ENCODE measurements at regions not wholly inside any gene's neighbourhood (a gene's known extent, or its start where the extent isn't known, plus 50 kb on each side); places are given as distances from the start of the nearest gene placed in this dataset.

DNA sequence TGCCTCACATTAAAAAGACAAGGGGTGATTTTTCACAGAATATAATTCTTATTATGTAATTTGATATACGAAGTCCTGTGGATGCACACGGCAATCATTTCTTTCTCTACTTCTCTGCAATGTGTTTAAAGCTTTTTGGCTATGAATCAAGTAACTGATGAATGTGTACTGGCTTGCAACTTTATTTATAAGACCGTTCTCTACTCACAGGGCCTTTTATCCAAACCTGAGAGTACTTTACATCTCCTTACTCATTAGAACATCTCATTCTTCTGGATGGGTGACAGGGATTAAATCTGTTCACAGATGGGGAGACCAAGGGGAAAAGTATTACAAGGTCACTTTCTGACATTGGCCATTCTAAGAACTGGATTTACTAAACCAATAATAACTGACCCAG, 215.8 kb upstream of the DIO2 start:
- H3K36me3 ChIP-seq (replicated peaks in 1 of 2; ENCODE audit: control insufficient read depth in 1 of 2, insufficient read depth in 2 of 2, low read length in 1 of 2): no peaks in the 10 kb centered on the region
- H3K4me2 ChIP-seq: no peak overlapping the region
- WGBS (ENCODE audit: low lambda C conversion rate): 65% methylated on average over 3 of the region's 3 CpGs
- TF ChIP-seq FOXJ3 (CRISPR knock-in tag; IDR thresholded peaks at IDR 0.05) (no peak), JUND (IDR thresholded peaks at IDR 0.05) (no peak), SIN3A (IDR thresholded peaks at IDR 0.05; ENCODE audit: borderline replicate concordance, low read depth, low read length) (no peak), RXRA (IDR thresholded peaks at IDR 0.05; ENCODE audit: borderline replicate concordance, low read depth) (no peak), NRF1 (IDR thresholded peaks at IDR 0.05; ENCODE audit: low read depth, low read length) (no peak), NFIC (IDR thresholded peaks at IDR 0.05; ENCODE audit: borderline replicate concordance) (peak; percentile 23; the same call in 1 of the 2 replicates), USF1 (IDR thresholded peaks at IDR 0.05; ENCODE audit: borderline replicate concordance, low read depth) (no peak), REST (IDR thresholded peaks at IDR 0.05; ENCODE audit: low read depth, low read length) (no peak), IRF3 (IDR thresholded peaks at IDR 0.05; ENCODE audit: low read depth, low read length) (no peak), FOXM1 (IDR thresholded peaks at IDR 0.05; ENCODE audit: low read depth) (no peak), CHD2 (IDR thresholded peaks at IDR 0.05; ENCODE audit: low read length, partially characterized antibody) (no peak), ELF1 (IDR thresholded peaks at IDR 0.05) (no peak), TCF12 (IDR thresholded peaks at IDR 0.05) (peak; percentile 29; the same call in 1 of the 2 replicates), SMC3 (IDR thresholded peaks at IDR 0.05; ENCODE audit: low read depth, low read length) (no peak), RAD21 (IDR thresholded peaks at IDR 0.05; ENCODE audit: low read length) (no peak), MEF2A (IDR thresholded peaks at IDR 0.05; ENCODE audit: borderline replicate concordance, low read depth) (0 out of 2 replicates have a peak, but pooled peaks have one; percentile 16), POLR2AphosphoS5 (IDR thresholded peaks at IDR 0.05; ENCODE audit: low read depth, low read length) (no peak), RFX5 (IDR thresholded peaks at IDR 0.05; ENCODE audit: low read length) (no peak), MXI1 (IDR thresholded peaks at IDR 0.05; ENCODE audit: low read depth, low read length) (no peak), EZH2phosphoT487 (IDR thresholded peaks at IDR 0.05; ENCODE audit: borderline replicate concordance, low read depth) (no peak), CTCF (IDR thresholded peaks at IDR 0.05) (no peak), MAX (IDR thresholded peaks at IDR 0.05; ENCODE audit: low read depth) (no peak), RCOR1 (IDR thresholded peaks at IDR 0.05; ENCODE audit: low read length) (no peak)
- TF ChIP-seq, protein P1, sequence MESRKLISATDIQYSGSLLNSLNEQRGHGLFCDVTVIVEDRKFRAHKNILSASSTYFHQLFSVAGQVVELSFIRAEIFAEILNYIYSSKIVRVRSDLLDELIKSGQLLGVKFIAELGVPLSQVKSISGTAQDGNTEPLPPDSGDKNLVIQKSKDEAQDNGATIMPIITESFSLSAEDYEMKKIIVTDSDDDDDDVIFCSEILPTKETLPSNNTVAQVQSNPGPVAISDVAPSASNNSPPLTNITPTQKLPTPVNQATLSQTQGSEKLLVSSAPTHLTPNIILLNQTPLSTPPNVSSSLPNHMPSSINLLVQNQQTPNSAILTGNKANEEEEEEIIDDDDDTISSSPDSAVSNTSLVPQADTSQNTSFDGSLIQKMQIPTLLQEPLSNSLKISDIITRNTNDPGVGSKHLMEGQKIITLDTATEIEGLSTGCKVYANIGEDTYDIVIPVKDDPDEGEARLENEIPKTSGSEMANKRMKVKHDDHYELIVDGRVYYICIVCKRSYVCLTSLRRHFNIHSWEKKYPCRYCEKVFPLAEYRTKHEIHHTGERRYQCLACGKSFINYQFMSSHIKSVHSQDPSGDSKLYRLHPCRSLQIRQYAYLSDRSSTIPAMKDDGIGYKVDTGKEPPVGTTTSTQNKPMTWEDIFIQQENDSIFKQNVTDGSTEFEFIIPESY (IDR thresholded peaks at IDR 0.05; ENCODE audit: borderline replicate concordance, low read depth): no peak
- TF ChIP-seq, protein P2, sequence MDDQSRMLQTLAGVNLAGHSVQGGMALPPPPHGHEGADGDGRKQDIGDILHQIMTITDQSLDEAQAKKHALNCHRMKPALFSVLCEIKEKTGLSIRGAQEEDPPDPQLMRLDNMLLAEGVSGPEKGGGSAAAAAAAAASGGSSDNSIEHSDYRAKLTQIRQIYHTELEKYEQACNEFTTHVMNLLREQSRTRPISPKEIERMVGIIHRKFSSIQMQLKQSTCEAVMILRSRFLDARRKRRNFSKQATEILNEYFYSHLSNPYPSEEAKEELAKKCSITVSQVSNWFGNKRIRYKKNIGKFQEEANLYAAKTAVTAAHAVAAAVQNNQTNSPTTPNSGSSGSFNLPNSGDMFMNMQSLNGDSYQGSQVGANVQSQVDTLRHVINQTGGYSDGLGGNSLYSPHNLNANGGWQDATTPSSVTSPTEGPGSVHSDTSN (IDR thresholded peaks at IDR 0.05): peak; percentile 17; the same call in 1 of the 2 replicates

More for the DNA sequence above, 215.8 kb upstream of the DIO2 start:
- Histone ChIP-seq H3K9me3 (no peaks in the 10 kb centered on the region), H4K20me1 (ENCODE audit: insufficient read depth) (no peaks in the 10 kb centered on the region), H3K9me2 (no peaks in the 10 kb centered on the region), H3K27me3 (ENCODE audit: insufficient read depth) (no peaks in the 10 kb centered on the region), H3F3A (replicated peaks; ENCODE audit: insufficient read depth) (peaks cover 17% of the 10 kb centered on the region), H3K27ac (ENCODE audit: low read depth in 2 of 2, low read length in 1 of 2) (no peak overlapping the region; a peak in 1 of 4 replicates), H3K4me1 (ENCODE audit: control insufficient read depth in 1 of 2, insufficient read depth in 2 of 2, low read depth in 1 of 2, low read length in 1 of 2) (peaks cover 0 to 5% of the 10 kb centered on the region in 2 experiments; a peak in 3 of 4 replicates), H3K79me2 (ENCODE audit: insufficient read depth) (no peaks in the 10 kb centered on the region), H3K9ac (no peak overlapping the region), H2AFZ (ENCODE audit: low read depth) (0 out of 2 replicates have a peak overlapping the region, but pooled peaks have one; percentile 9), H3K4me3 (ENCODE audit: low read depth in 2 of 2, low read length in 1 of 2) (no peak overlapping the region)
- DNase-seq: no peak
- ChIA-PET POLR2A (no interaction called here), CTCF (no interaction called here)
